DMS 273 (cell line): ENCODE measurements at regions not wholly inside any gene's neighbourhood (a gene's known extent, or its start where the extent isn't known, plus 50 kb on each side); places are given as distances from the start of the nearest gene placed in this dataset.

Experiments
- DNase-seq: peaks from one replicate; lab custom pipeline; 2025; ENCODE audit not compliant: unreplicated experiment; lab: John Stamatoyannopoulos, UW

DNA sequence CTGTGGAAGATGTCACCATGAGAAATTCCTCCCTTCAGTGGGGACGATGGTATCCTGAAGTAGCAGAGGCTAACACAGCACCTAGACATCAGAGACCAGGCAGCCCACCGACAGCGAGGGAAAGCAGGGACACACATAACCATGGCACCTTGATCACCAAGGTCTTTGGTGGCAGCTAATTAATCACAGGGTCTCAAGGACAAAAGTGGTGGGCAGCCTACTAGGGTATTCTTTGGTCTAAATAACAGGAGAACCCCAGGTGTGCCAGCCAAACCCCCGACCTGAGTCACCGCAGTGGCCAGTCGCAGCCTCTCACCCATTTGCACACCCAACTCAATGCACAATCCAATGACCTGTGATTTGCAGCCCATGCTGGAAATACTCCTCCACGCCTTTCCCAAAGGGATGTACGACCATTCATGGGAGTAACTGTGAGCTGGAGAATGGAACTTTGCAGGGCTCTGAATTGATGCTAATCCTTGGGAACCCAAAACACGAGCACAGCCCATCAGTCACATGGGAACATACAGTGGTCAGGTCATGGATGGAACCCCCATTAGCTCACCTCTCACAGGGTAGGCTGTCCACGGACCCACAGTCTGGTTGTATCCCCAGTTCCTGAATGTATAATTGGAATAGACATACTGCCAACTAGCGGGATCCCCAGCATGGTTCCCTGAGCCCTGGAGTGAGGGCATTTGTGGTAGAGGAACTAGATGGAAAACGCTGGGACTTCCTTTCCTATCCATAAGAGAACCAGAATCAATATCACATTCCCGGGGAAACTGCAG lies 58.7 kb upstream of the C14orf180 start:
- DNase-seq, result no peak

DNA sequence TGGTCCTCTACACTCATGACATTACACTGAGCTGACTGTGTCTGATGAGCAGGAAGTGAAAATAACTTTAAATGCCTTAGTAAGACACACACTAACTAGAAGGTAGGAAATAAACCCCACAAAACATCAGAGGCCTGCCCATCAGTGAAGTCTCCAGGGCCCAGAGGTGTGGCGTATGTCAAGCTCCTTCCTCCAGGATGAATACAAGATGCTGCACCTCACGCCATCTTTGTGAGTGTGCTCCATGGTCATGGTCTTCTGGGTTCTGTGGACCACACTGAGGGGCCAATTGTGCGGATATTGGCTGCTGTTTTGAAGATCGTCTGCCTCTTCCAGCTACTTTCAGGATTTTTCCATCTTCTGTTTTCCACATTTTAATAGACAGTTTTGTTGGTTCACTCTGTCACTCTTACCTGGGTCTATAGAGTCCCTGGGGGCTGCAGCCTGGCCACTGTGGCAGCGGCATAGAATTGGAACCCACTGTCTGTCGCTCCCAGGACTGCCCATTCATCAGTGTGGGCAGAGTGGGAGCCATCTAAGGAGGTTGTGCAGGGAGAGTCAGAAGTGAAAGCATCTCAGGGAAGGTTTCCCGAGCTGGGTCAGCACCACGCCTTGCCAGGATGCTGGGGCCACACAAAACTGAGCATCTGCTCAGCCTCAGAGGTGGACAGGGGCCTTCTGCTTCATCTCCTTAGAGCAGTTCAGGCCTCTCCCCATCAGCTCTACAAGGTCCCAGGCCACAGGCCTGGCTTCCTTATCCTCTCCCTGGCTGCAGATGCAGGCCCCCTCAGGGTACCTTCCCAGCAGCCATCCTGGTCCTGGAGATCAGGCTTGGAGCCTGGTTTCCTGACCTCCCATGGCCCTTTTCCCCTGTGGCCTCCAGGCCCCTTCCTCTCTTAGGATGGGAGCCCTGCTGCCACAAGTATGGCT lies 57.5 kb upstream of the C14orf180 start:
- no peak for DNase-seq

DNA sequence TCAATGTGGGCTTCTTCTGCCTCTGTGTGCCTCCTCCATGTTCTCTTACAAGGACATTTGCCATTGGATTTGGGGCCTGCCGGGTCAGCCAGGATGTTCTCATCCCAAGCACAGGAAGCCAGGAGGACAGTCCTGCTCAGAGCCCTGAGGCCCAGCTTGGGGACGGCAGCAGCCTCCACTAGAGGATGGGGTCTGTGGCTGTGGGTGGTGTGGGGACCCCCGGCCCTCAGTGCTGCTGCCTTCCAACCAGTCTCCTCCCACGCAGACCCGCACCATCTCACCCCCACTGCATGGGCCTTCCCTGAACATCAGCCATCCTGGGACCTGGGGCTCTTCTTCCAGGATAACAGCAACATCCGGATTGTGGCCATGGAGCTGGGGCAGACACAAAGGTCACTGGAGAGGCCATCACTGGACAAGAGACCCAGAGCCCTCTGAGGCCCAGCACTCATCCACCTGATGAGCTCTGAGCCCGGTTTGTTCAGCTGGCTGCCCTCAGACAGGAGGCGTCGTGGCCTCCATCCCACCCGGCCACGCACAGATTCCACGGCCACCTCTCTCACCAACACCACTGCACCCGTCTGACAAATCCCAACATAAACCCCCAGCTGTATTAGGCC lies 56.5 kb upstream of the C14orf180 start:
- no peak for DNase-seq

DNA sequence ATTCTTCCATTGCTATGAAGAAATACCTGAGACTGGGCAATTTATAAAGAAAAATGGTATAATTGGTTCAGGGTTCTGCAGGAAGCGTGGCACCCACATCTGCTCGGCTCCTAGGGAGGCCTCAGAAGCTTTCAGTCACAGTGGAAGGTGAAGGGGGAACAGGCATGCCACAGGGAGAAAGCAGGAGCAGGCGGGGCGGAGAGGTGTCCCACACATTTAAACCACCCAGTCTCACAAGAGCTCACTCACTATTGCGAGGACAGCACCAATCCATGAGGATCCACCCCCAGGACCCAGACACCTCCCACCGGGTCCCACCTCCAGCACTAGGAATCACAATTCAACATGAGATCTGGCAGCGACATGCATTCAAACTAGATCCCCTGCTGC lies 56.0 kb upstream of the C14orf180 start:
- no peak for DNase-seq

DNA sequence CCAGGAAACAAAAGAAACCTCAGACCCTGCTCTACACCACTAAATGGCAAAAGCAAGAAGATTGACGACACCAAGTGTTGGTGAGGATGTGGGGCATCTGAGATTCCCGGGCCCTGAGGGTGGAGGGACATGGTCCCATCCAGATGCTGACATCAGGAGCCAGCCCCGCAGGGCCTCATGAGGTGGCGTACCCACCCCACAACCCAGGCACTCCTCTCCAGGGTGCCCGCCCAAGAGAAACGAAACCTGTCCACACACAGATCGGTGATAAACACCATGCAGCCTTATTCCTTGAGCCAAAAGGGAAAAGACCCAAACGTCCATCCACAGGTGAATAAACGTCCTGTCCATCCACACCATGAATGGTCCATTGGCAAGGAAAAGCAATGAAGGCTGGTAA lies 54.8 kb upstream of the C14orf180 start:
- no peak for DNase-seq

DNA sequence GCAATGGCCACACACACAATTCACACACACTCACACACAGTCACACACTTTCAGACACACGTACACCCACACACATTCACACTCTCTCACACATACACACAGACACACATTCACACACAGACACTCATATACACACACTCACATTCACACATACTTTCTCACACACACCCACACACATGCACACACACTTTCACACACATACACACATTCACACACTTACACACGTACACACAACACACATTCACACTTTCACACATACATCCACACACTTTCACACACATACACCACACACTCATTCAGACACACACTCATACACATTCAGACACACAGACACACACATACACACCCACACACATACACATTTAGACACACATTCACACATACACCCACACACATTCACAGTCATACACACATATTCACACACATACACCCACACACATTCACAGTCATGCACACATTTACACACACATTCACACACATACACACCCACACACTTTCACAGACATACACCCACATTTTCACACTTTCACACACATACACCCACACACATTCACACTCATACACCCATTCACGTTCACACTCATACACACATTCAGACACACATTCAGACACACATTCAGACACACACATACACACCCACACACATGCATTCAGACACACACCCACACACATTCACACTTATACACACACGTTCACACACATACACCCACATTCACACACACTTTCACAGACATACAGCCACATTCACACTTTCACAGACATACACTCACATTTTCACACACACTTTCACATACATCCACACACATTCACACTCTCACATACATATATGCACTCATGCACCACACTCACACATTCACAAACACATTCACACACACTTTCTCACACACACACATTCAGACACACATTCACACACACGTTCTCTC lies 52.6 kb upstream of the C14orf180 start:
- no peak for DNase-seq

DNA sequence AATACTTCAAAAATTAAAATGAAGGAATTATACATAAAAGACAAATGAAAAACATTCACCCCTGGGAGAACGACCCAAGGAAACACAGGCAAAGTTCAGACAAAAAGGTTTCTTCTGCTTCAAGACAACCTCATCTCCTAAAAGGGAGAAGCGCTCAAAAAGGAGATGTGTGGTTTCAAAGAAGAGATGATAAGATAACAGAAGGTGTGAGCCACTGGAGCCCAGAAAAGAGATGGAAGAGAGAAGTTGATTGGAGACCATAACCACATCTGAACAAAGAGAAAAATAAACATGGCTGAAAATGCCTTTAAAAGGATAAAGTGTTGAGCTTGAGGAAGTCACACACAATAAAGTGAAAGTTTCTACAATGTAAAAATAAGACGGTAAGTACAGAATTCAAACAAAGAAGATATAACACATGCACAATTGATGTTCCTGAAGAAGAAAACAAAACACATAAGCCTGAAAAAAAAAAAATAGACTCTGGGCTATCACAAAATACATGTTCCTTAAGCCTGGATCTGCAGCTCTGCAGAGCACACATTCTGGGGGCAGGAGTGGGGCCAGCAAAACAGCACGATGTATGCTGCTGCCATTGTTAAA lies 51.6 kb upstream of the C14orf180 start:
- DNase-seq, result no peak

DNA sequence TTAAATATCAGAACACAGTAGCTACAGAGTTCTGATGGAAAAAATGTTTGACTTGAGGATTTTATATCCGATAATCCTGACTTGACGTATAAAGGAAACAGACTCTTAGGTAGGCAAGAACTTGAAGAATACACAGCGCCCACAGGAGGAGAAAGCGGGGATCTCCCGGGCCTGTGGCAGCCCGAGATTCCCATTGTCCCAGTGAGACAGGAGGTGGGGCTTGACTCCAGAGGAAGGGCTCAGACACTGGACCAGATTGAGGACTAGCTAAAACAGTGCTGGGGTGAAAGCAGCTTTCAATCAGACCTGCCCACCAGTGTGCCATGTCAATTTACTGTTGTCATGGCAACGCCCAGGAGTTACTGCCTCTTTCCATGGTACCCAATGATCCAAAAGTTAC lies 51.1 kb upstream of the C14orf180 start:
- peak; percentile 21 for DNase-seq
